NT2/D1 (cell line): ENCODE measurements at regions not wholly inside any gene's neighbourhood (a gene's known extent, or its start where the extent isn't known, plus 50 kb on each side); places are given as distances from the start of the nearest gene placed in this dataset.

ENCODE experiments used
- SUZ12 ChIP-seq: IDR thresholded peaks from 2 replicates; pipeline ENCODE4 v1.6.1; 2011; ENCODE audit not compliant: insufficient read length, insufficient read depth; ENCODE audit errors: extremely low read depth
- YY1 ChIP-seq: IDR thresholded peaks from 2 replicates; pipeline ENCODE4 v1.6.1; 2011; ENCODE audit not compliant: insufficient read length, insufficient read depth

DNA sequence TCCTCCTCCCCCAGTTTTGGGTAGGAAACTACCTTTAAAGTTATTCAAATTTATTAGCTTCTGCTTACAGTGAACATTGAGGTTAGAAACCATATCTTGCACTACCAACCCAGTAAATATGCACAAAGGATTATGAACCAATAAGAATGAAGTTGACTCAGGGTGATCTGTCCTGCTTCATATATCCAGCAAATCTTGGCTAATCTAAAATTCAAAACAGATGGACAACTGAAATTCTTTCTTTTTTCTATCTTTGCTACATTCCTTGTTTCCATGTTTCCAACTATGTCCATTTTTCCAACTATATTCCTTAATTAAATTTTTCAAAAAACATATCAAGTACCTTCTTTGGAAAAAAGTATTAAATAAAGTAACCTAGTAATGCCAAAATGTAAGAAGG is 149.3 kb downstream of the FAM124B start:
- TF ChIP-seq YY1 = no peak
- TF ChIP-seq SUZ12 = no peak
